Stomach (tissue), 8 donors: ENCODE measurements at regions not wholly inside any gene's neighbourhood (a gene's known extent, or its start where the extent isn't known, plus 50 kb on each side); places are given as distances from the start of the nearest gene placed in this dataset.
"Not testable (repeated sequence)": the region's sequence is repeated elsewhere in the genome, so short reads cannot be mapped to it uniquely, and the experiment has no call there.

Source experiments
- DNase-seq, 2 donors: peaks; one replicate each; pipeline versions ENCODE4 v3.0.0 to v3.0.0-alpha.2; 2013 to 2019
- H3K27ac ChIP-seq, 5 donors: fragments of 200-600 bp in 4 of 5; sonication (generic) in 4 of 5; one replicate each; pipeline ENCODE4 v1.5.1; 2013 to 2019; ENCODE audit warnings: mild to moderate bottlenecking in 1 of 5, moderate library complexity in 1 of 5
- H3K27me3 ChIP-seq, 3 donors: fragments of 200-600 bp; sonication (generic); one replicate each; pipeline ENCODE4 v1.5.1; 2017 to 2019; ENCODE audit warnings: mixed run types in 1 of 3
- H3K36me3 ChIP-seq, 4 donors: fragments of 200-600 bp; sonication (generic); 1 replicate in 3 of 4; 2 replicates in 1 of 4; pipeline ENCODE4 v1.5.1; 2016 to 2019
- H3K4me1 ChIP-seq, 4 donors: fragments of 200-600 bp; sonication (generic); one replicate each; pipeline ENCODE4 v1.5.1; 2016 to 2019
- H3K4me3 ChIP-seq, 4 donors: fragments of 200-600 bp; sonication (generic) in 3 of 4; one replicate each; pipeline ENCODE4 v1.5.1; 2016 to 2019; ENCODE audit warnings: mild to moderate bottlenecking in 1 of 4
- H3K9me3 ChIP-seq, 4 donors: fragments of 200-600 bp; sonication (generic); one replicate each; pipeline ENCODE4 v1.5.1; 2016 to 2019
- CTCF ChIP-seq, 7 experiments: fragments of 450-650 bp in 4 of 7; fragments of 200-600 bp in 3 of 7; sonication (generic) in 3 of 7; IDR thresholded peaks; one replicate each; pipeline ENCODE4 v1.5.1; 2016 to 2019; ENCODE audit warnings: antibody characterized with exemption in 7 of 7, control low read depth in 2 of 7, mild to moderate bottlenecking in 1 of 7
- EP300 ChIP-seq: sonication (generic); formaldehyde crosslinking; IDR thresholded peaks from one replicate; pipeline ENCODE4 v1.6.1; 2017; ENCODE audit warnings: antibody characterized with exemption
- POLR2A ChIP-seq, 4 donors: fragments of 450-650 bp; IDR thresholded peaks; one replicate each; pipeline ENCODE4 v1.6.1; 2016; ENCODE audit warnings: antibody characterized with exemption in 4 of 4, control low read depth in 2 of 4, mild to moderate bottlenecking in 1 of 4, moderate library complexity in 1 of 4
- POLR2AphosphoS5 ChIP-seq, 3 donors: sonication (generic); formaldehyde crosslinking; IDR thresholded peaks; one replicate each; pipeline ENCODE4 v1.6.1; 2016; ENCODE audit warnings: antibody characterized with exemption in 3 of 3
- WGBS, 5 donors: extraction: QIAGEN DNeasy Blood & Tissue Kit in 3 of 5; methylation state at CpG; one replicate each; pipeline versions ENCODE4 v1.1.5 to v1.1.7; 2013 to 2018; 5-methylcytosine and 5-hydroxymethylcytosine counted together
- intact Hi-C: fragments of 100-400 bp; cut with DNase I; formaldehyde crosslinking; loops from one replicate; pipeline ENCODE4 v1.15.1; 2023; ENCODE audit warnings: low total_unique reads
- donor health status: healthy with polysubstance abuse.
- donor health status: Bipolar disorder and iron deficiency.
- donor health status: healthy.

DNA sequence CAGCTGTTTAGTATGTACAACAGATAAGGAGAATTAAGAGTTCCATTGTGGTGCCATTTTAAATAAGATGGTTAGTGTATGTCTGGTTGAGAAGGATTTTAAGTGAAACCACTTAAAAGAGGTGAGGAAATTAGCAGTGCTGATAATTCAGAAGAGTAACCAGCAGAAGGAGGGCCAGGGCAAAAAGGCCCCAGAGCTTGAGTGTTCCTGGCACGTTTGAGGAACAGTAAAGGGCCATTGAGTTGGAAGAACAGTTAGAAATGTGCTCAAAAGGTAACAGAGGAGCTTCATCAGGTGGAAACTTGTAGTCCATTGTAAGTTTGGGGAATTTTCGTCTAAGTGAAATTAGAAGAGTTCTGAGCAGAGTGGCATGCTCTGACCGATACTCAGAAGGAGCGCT lies 606.2 kb upstream of the ZFP42 start:
- no peaks in the 10 kb centered on the region for H3K4me1 ChIP-seq
- H3K4me3 ChIP-seq, result no peak overlapping the region
- 72 to 80% (median 78%) methylated on average over 4 of the region's 4 CpGs for WGBS, 5 donors
- H3K9me3 ChIP-seq, result no peaks in the 10 kb centered on the region
- intact Hi-C loops, result no loop called here
- no peak overlapping the region for H3K27ac ChIP-seq
- TF ChIP-seq CTCF (IDR thresholded peaks at IDR 0.05) (no peak), EP300 (no peak), POLR2A (IDR thresholded peaks at IDR 0.05) (no peak), POLR2AphosphoS5 (IDR thresholded peaks at IDR 0.05) (no peak)
- H3K36me3 ChIP-seq, result no peaks in the 10 kb centered on the region
- no peaks in the 10 kb centered on the region for H3K27me3 ChIP-seq
- DNase-seq, result no peak

DNA sequence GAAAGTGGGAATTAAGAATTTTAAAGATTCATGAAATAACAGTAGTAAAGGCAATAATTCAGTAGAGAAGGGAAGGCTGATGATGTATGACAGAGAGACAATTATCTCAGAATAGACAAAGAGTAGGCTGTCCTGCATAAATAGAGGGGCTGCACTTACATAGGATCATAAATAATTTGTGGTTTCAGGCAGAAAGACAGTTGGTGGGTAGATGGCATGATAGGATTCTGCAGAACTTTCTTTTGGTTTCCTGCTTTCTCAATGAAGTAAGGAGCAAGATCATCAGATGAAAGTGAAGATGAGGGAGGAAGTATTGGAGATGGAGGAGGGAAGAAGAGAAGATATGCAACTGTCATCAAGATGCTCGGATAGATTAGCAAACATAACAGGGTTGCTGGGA lies 604.9 kb upstream of the ZFP42 start:
- DNase-seq, result no peak
- H3K27me3 ChIP-seq, result no peaks in the 10 kb centered on the region
- H3K4me1 ChIP-seq, result no peaks in the 10 kb centered on the region
- TF ChIP-seq POLR2AphosphoS5 (IDR thresholded peaks at IDR 0.05) (no peak), EP300 (no peak), CTCF (IDR thresholded peaks at IDR 0.05) (no peak), POLR2A (IDR thresholded peaks at IDR 0.05) (no peak)
- WGBS, 5 donors, result 83 to 92% (median 86%) methylated on average over 1 of the region's 1 CpG
- no peak overlapping the region for H3K4me3 ChIP-seq
- no peak overlapping the region for H3K27ac ChIP-seq
- no peaks in the 10 kb centered on the region for H3K9me3 ChIP-seq
- intact Hi-C loops, result no loop called here
- H3K36me3 ChIP-seq, result no peaks in the 10 kb centered on the region

DNA sequence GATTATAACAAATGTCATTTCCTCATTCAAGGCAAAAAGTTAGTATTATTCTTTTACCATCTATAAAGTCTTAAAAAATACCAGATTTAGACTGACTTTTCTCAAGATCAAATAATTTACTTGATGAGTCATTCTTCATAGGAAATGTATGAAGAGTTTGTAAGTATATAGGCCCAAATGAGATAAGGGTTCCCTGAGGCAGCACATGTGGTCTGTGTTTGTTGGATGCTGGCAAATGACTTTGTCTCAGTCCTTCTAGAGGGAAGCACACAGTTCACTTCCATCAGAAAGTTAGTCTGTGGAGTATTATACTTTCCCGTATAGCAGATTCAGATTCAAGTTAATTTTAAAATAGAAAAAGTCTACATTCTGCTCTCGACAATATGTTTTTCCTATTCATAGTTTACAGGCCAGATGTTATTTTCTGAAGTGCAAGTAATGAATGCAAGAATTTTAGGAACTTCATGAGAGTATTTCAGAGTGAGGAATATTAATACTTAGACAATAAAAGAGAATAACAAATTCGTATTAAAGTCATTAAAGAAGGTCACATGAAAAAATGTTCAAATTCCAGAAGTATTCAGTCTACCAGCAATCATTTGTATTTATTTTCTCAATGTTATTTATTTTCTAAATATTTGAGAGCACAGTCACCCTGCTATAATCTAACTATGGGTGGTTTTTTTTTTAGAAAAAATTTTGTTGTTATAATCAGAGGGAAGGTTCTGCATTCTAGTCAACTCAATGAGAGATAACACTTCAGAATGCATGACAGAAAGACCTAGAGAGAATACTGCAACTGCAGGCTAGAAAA lies 601.8 kb upstream of the ZFP42 start:
- Histone ChIP-seq H3K9me3 (no peaks in the 10 kb centered on the region), H3K27me3 (no peaks in the 10 kb centered on the region), H3K27ac (no peak overlapping the region), H3K4me3 (no peak overlapping the region), H3K4me1 (no peaks in the 10 kb centered on the region), H3K36me3 (no peaks in the 10 kb centered on the region)
- WGBS, 5 donors, result 58 to 80% (median 70%) methylated on average over 3 of the region's 3 CpGs
- intact Hi-C loops, result no loop called here
- DNase-seq, result no peak
- TF ChIP-seq POLR2AphosphoS5 (IDR thresholded peaks at IDR 0.05) (no peak), POLR2A (IDR thresholded peaks at IDR 0.05) (no peak), CTCF (IDR thresholded peaks at IDR 0.05) (no peak), EP300 (no peak)

GRCh38 chr4:187396106-187396505 lies 599.5 kb upstream of the ZFP42 start:
- no peaks in the 10 kb centered on the region for H3K9me3 ChIP-seq
- no peak overlapping the region for H3K27ac ChIP-seq
- intact Hi-C loops, result no loop called here
- TF ChIP-seq CTCF (IDR thresholded peaks at IDR 0.05) (no peak), POLR2A (IDR thresholded peaks at IDR 0.05) (no peak), EP300 (no peak), POLR2AphosphoS5 (IDR thresholded peaks at IDR 0.05) (no peak)
- no peaks in the 10 kb centered on the region for H3K4me1 ChIP-seq
- DNase-seq, result no peak
- no peaks in the 10 kb centered on the region for H3K27me3 ChIP-seq
- no peaks in the 10 kb centered on the region for H3K36me3 ChIP-seq
- no peak overlapping the region for H3K4me3 ChIP-seq
- WGBS, 5 donors, result 63 to 82% (median 75%) methylated on average over 6 of the region's 6 CpGs

DNA sequence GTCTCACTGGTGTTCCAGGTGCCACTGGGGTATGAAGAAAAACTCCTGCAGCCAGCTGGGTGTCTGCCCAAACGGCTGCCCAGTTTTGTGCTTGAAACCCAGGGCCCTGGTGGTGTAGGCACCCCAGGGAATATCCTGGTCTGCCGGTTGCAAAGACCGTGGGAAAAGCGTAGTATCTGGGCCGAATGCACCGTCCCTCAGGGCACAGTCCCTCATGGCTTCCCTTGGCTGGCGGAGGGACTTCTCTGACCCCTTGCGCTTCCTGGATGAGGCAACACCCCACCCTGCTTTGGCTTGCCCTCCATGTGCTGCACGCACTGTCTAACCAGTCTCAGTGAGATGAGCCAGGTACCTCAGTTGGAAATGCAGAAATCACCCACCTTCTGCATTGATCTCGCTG lies 587.1 kb upstream of the ZFP42 start:
- intact Hi-C loops, H3K4me3 ChIP-seq, H3K27me3 ChIP-seq, DNase-seq, H3K36me3 ChIP-seq, H3K27ac ChIP-seq, H3K4me1 ChIP-seq: not testable (repeated sequence)
- WGBS, 5 donors, result 86 to 93% (median 89%) methylated on average over 7 to 10 of the region's 10 CpGs
- peaks cover 0 to 13% (median 0%) of the 10 kb centered on the region in 4 donors for H3K9me3 ChIP-seq
